Activated naive CD8-positive, alpha-beta T cell treated with anti-CD3 and anti-CD28 coated beads, Interleukin-2, amount 10 ng/mL, durations not matched to agents 7 days and 5 days (primary cell): ENCODE measurements at regions not wholly inside any gene's neighbourhood (a gene's known extent, or its start where the extent isn't known, plus 50 kb on each side); places are given as distances from the start of the nearest gene placed in this dataset.

ENCODE experiments used
- ATAC-seq: fragments of 150-1000 bp; cut with Tn5 transposase; one replicate; pipeline ENCODE4 v1.10.0; 2021; ENCODE audit warnings: low read depth, moderate library complexity
- POLR2A ChIA-PET: fragments of 350-600 bp; sonication (Branson Sonifier 250); formaldehyde crosslinking; loops from one replicate; lab custom pipeline; 2021; ENCODE audit warnings: antibody characterized with exemption; lab: Charles Lee
- DNase-seq: peaks from one replicate; pipeline ENCODE4 v3.0.0; 2021
- H3K27ac Mint-ChIP-seq: one replicate; pipeline ENCODE4 v1.8.0; 2022; ENCODE audit warnings: mild to moderate bottlenecking, mixed read lengths
- H3K27me3 Mint-ChIP-seq: one replicate; pipeline ENCODE4 v1.8.0; 2022; ENCODE audit warnings: mild to moderate bottlenecking, moderate library complexity, mixed read lengths
- H3K36me3 Mint-ChIP-seq: one replicate; pipeline ENCODE4 v1.8.0; 2021; ENCODE audit warnings: mild to moderate bottlenecking, mixed read lengths
- H3K4me1 Mint-ChIP-seq: one replicate; pipeline ENCODE4 v1.8.0; 2021; ENCODE audit warnings: mixed read lengths
- H3K4me3 Mint-ChIP-seq: one replicate; pipeline ENCODE4 v1.8.0; 2022; ENCODE audit warnings: mild to moderate bottlenecking, moderate library complexity, mixed read lengths
- H3K9me3 Mint-ChIP-seq: one replicate; pipeline ENCODE4 v1.8.0; 2021; ENCODE audit warnings: mixed read lengths

DNA sequence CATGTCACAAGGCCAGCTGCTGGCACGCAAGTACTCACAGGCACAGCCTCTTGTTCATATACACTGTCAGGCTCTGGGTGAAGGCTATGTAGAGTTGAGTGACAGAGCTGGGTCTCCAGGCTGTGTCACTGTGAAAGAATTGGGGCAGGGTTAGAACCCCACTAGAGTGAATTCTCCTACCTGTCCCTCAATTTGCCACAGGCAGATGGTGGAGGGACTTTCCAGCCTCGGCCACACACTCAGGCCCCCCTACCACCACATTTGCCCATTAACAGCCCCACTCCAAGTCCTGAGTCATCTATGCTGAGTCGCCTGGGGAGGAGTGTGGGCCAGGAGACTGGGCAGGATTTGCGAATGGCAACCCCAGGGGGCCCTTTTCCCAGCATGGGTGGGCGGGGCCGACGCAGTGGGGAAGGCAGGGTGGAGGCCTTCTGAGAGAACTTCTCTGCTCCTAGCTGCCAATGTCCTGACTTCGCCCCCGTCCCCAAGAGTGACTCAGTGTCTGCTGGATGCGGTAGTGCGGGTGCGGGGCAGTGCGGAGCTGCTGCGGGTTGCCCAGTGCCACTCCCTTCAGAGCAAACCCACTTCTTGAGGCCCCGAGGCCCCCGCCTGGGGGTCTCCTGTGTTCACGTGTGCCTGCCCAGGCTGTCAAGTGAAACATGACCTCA, 50.3 kb upstream of the PSD2 start:
- no peaks in the 10 kb centered on the region for H3K36me3 Mint-ChIP-seq
- no peak for ATAC-seq
- no peak for DNase-seq
- H3K27ac Mint-ChIP-seq = no peak overlapping the region
- peaks cover 31% of the 10 kb centered on the region for H3K27me3 Mint-ChIP-seq
- POLR2A ChIA-PET = no interaction called here
- H3K4me3 Mint-ChIP-seq = no peak overlapping the region
- H3K9me3 Mint-ChIP-seq = no peaks in the 10 kb centered on the region
- H3K4me1 Mint-ChIP-seq = peaks cover 19% of the 10 kb centered on the region

- H3K4me3 Mint-ChIP-seq = peak overlapping the region; percentile 83
- ATAC-seq (peak; percentile 43), DNase-seq (peak; percentile 57)
- no peaks in the 10 kb centered on the region for H3K9me3 Mint-ChIP-seq
- H3K4me1 Mint-ChIP-seq = peaks cover 19% of the 10 kb centered on the region
- H3K36me3 Mint-ChIP-seq = no peaks in the 10 kb centered on the region
- POLR2A ChIA-PET = interaction anchor here (0.6 to 1.0 kb wide), 2 partner anchors 27 to 79 kb away, joined by 3 to 6 read pairs; no protein-coding TSS in a partner anchor
- peaks cover 33% of the 10 kb centered on the region for H3K27me3 Mint-ChIP-seq
- no peak overlapping the region for H3K27ac Mint-ChIP-seq
Measured at GRCh38 chr5:139745800-139746690, 49.6 kb upstream of the PSD2 start.
